Esophagus muscularis mucosa (tissue), 4 donors: ENCODE measurements at regions not wholly inside any gene's neighbourhood (a gene's known extent, or its start where the extent isn't known, plus 50 kb on each side); places are given as distances from the start of the nearest gene placed in this dataset.

Source experiments
- DNase-seq: peaks from one replicate; pipeline ENCODE4 v3.0.0-alpha.2; 2017; ENCODE audit errors: extremely low spot score
- H3K27ac ChIP-seq, 4 donors: fragments of 200-600 bp; sonication (generic); replicated peaks in 1 of 4; 1 replicate in 3 of 4; 2 replicates in 1 of 4; pipeline ENCODE4 v1.5.1; 2016 to 2019; ENCODE audit warnings: mild to moderate bottlenecking in 1 of 4
- H3K27me3 ChIP-seq, 4 donors: fragments of 200-600 bp; sonication (generic); one replicate each; pipeline versions ENCODE4 v1.5.1 to v1.6.0; 2016 to 2019
- H3K36me3 ChIP-seq, 4 donors: fragments of 200-600 bp; sonication (generic); one replicate each; pipeline ENCODE4 v1.5.1; 2016 to 2019
- H3K4me1 ChIP-seq, 4 donors: fragments of 200-600 bp; sonication (generic); one replicate each; pipeline ENCODE4 v1.5.1; 2016 to 2019
- H3K4me3 ChIP-seq, 4 donors: fragments of 200-600 bp; sonication (generic); 1 replicate in 2 of 4; 2 replicates in 2 of 4; pipeline ENCODE4 v1.5.1; 2016 to 2019; ENCODE audit warnings: mild to moderate bottlenecking in 4 of 4, moderate library complexity in 1 of 4
- H3K9me3 ChIP-seq, 4 donors: fragments of 200-600 bp; sonication (generic); 1 replicate in 3 of 4; 2 replicates in 1 of 4; pipeline ENCODE4 v1.5.1; 2016 to 2019
- CTCF ChIP-seq, 3 experiments: fragments of 200-600 bp in 2 of 3; fragments of 450-650 bp in 1 of 3; sonication (generic) in 2 of 3; IDR thresholded peaks; one replicate each; pipeline ENCODE4 v1.5.1; 2017 to 2019; ENCODE audit warnings: antibody characterized with exemption in 3 of 3, mild to moderate bottlenecking in 2 of 3, moderate library complexity in 1 of 3
- EP300 ChIP-seq: sonication (generic); formaldehyde crosslinking; IDR thresholded peaks from one replicate; pipeline ENCODE4 v1.6.1; 2017; ENCODE audit warnings: antibody characterized with exemption
- POLR2A ChIP-seq: fragments of 450-650 bp; IDR thresholded peaks from one replicate; pipeline ENCODE4 v1.6.1; 2017; ENCODE audit warnings: antibody characterized with exemption, moderate library complexity, mild to moderate bottlenecking, low read depth
- POLR2AphosphoS5 ChIP-seq, 2 donors: sonication (generic); formaldehyde crosslinking; IDR thresholded peaks; one replicate each; pipeline ENCODE4 v1.6.1; 2017; ENCODE audit warnings: antibody characterized with exemption in 2 of 2
- WGBS: methylation state at CpG from one replicate; pipeline ENCODE4 v1.1.5; 2018; 5-methylcytosine and 5-hydroxymethylcytosine counted together
- intact Hi-C: fragments of 100-400 bp; cut with DNase I; formaldehyde crosslinking; loops from one replicate; pipeline ENCODE4 v1.15.1; 2023

GRCh38 chr9:97781902-97782301 lies 71.1 kb upstream of the FOXE1 start:
- intact Hi-C loops: no loop called here
- TF ChIP-seq POLR2AphosphoS5 (IDR thresholded peaks at IDR 0.05) (no peak), EP300 (no peak), POLR2A (no peak), CTCF (IDR thresholded peaks at IDR 0.05) (no peak)
- Histone ChIP-seq H3K36me3 (no peaks in the 10 kb centered on the region), H3K27ac (no peak overlapping the region), H3K4me3 (no peak overlapping the region), H3K27me3 (peaks cover 0 to 22% (median 0%) of the 10 kb centered on the region in 4 donors), H3K9me3 (peaks cover 0 to 13% (median 12%) of the 10 kb centered on the region in 4 donors), H3K4me1 (no peaks in the 10 kb centered on the region)
- no peak for DNase-seq
- whole genome bisulfite sequencing: 73% methylated on average over 1 of the region's 1 CpG

DNA sequence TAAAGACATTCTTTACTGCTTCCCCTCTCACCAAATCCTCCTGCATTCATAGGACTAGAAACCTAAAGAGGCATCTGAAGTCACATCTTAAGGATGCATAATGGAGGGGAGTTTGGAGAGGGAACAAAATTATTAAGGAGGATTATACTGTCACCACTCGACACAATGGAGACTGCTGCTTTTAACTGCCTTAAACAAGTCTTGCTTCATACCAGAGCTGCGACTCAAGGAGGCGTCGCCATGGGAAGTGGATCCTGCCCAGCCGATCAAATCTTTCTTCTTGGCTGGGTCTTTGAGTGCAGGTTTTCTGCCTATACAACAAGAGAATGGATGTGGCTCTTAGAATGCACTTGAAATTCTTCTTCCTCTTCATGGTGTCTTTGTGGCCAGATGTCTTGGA lies 66.7 kb upstream of the FOXE1 start:
- TF ChIP-seq POLR2AphosphoS5 (IDR thresholded peaks at IDR 0.05) (no peak), POLR2A (no peak), EP300 (no peak), CTCF (IDR thresholded peaks at IDR 0.05) (no peak)
- no peaks in the 10 kb centered on the region for H3K36me3 ChIP-seq
- intact Hi-C loops: no loop called here
- no peaks in the 10 kb centered on the region for H3K9me3 ChIP-seq
- DNase-seq: no peak
- H3K4me3 ChIP-seq: no peak overlapping the region
- no peak overlapping the region for H3K27ac ChIP-seq
- H3K27me3 ChIP-seq: peaks cover 0 to 5% (median 0%) of the 10 kb centered on the region in 4 donors
- H3K4me1 ChIP-seq: no peaks in the 10 kb centered on the region
- 67% methylated on average over 5 of the region's 5 CpGs for WGBS

DNA sequence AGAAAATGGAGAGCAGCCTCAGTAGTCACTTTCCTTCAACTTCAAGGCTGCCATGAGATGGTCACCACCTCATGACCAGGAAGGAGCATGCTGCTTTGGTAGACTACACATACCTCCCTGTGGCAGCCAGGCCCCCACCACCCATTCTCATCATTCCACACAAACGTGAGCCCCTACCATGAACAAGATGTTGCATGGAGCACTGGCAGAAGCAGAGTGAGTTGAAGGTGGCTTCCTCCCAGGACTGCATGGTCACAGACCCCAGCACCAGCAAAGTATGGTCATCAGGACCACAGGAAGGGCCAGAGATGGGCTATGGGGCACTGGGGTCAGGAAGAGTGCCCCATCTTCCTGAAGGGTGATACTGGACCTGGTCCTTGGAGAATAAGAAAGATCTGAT lies 65.5 kb upstream of the FOXE1 start:
- 60% methylated on average over 1 of the region's 1 CpG for WGBS
- H3K4me3 ChIP-seq: no peak overlapping the region
- TF ChIP-seq EP300 (no peak), POLR2AphosphoS5 (IDR thresholded peaks at IDR 0.05) (no peak), CTCF (IDR thresholded peaks at IDR 0.05) (no peak), POLR2A (no peak)

DNA sequence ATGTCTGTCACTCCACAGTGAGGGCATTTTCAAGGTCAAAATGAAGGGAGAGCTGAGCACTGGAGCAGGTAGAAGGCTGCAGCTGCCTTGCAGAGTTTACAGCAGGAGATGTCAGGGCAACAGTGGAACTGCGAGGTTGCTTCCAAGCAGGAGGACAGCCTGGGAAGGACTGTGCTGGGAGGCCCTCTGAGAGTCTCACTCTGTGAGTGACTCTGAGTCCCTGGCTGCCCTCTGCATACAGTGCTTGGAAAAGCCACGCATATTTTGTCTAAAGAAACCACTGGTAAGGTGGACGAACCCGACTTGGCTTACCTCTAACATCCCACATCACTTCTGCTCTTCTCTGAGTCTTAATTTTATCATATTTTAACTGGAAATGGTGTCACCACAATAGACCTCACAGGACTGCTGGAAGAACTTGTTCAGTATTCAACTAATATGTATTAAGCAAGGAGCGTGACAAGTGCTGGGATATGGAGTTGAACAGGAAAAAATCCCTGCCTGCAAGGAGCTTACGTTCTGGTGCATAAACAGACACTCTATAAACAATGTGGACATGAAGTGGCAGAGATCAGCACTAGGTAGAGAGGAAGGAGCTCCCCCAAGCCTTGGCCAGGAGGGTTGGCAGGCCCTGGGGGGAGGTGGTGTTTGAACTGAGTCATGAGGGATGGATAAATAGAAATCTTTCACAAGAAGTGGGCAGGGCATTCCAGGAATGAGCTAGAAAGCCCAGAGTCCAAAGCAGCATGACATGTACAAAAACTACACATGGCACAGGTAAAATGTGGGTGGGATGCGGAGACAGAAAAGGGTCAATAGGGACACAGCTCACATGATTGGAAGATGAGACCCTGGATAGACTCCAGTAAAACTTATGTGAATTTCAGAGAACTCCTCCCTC lies 64.0 kb upstream of the FOXE1 start:
- Histone ChIP-seq H3K9me3 (no peaks in the 10 kb centered on the region), H3K4me3 (no peak overlapping the region), H3K4me1 (no peaks in the 10 kb centered on the region), H3K36me3 (no peaks in the 10 kb centered on the region), H3K27ac (no peak overlapping the region), H3K27me3 (peaks cover 0 to 8% (median 0%) of the 10 kb centered on the region in 4 donors)
- DNase-seq: peak; percentile 84
- TF ChIP-seq POLR2AphosphoS5 (IDR thresholded peaks at IDR 0.05) (no peak), CTCF (IDR thresholded peaks at IDR 0.05) (no peak)
- intact Hi-C loops: no loop called here
- 78% methylated on average over 7 of the region's 7 CpGs for WGBS

More for the DNA sequence above, 65.5 kb upstream of the FOXE1 start:
- H3K9me3 ChIP-seq: no peaks in the 10 kb centered on the region
- intact Hi-C loops: no loop called here
- DNase-seq: no peak
- no peaks in the 10 kb centered on the region for H3K36me3 ChIP-seq
- no peak overlapping the region for H3K27ac ChIP-seq
- no peaks in the 10 kb centered on the region for H3K4me1 ChIP-seq
- peaks cover 0 to 4% (median 0%) of the 10 kb centered on the region in 4 donors for H3K27me3 ChIP-seq
